WERI-Rb-1 (cell line): ENCODE measurements at regions not wholly inside any gene's neighbourhood (a gene's known extent, or its start where the extent isn't known, plus 50 kb on each side); places are given as distances from the start of the nearest gene placed in this dataset.

Source experiments
- DNase-seq: peaks from one replicate; pipeline ENCODE4 v3.0.0-alpha.2; 2020
- H3K27ac ChIP-seq: fragments of 250-450 bp; sonication (Bioruptor Pico); 2 replicates; pipeline ENCODE4 v1.5.1; 2020; ENCODE audit warnings: mild to moderate bottlenecking, moderate library complexity
- H3K27me3 ChIP-seq: fragments of 250-450 bp; sonication (Bioruptor Pico); 2 replicates; pipeline ENCODE4 v1.5.1; 2021; ENCODE audit warnings: mild to moderate bottlenecking, low read depth, moderate library complexity; ENCODE audit not compliant: insufficient read depth, severe bottlenecking
- H3K36me3 ChIP-seq: fragments of 250-450 bp; sonication (Bioruptor Pico); 2 replicates; pipeline ENCODE4 v1.5.1; 2020; ENCODE audit warnings: mild to moderate bottlenecking, moderate library complexity
- H3K4me3 ChIP-seq: 2 replicates; pipeline ENCODE4 v1.5.1; 2011; ENCODE audit warnings: low read depth, mild to moderate bottlenecking, control low read depth, low read length
- H3K9me3 ChIP-seq: fragments of 250-450 bp; sonication (Bioruptor Pico); 2 replicates; pipeline ENCODE4 v1.5.1; 2021; ENCODE audit warnings: mild to moderate bottlenecking, moderate library complexity; ENCODE audit not compliant: severe bottlenecking
- CTCF ChIP-seq: IDR thresholded peaks from 2 replicates; pipeline ENCODE4 v1.5.1; 2011; ENCODE audit warnings: low read depth, mild to moderate bottlenecking, control low read depth, inconsistent platforms, low read length

GRCh38 chr17:65434251-65434650 lies 127.2 kb downstream of the AXIN2 start:
- DNase-seq: no peak
- no peaks in the 10 kb centered on the region for H3K36me3 ChIP-seq
- H3K4me3 ChIP-seq: no peak overlapping the region
- H3K27ac ChIP-seq: no peak overlapping the region
- peaks cover 3% of the 10 kb centered on the region for H3K9me3 ChIP-seq
- H3K27me3 ChIP-seq: peaks cover 60% of the 10 kb centered on the region
- no peak for TF ChIP-seq CTCF

GRCh38 chr17:65433592-65433991 lies 127.9 kb downstream of the AXIN2 start:
- no peak for DNase-seq
- TF ChIP-seq CTCF: no peak
- no peaks in the 10 kb centered on the region for H3K36me3 ChIP-seq
- H3K4me3 ChIP-seq: no peak overlapping the region
- peaks cover 55% of the 10 kb centered on the region for H3K27me3 ChIP-seq
- no peak overlapping the region for H3K27ac ChIP-seq
- H3K9me3 ChIP-seq: peaks cover 3% of the 10 kb centered on the region

- Histone ChIP-seq H3K4me3 (no peak overlapping the region), H3K27ac (no peak overlapping the region), H3K27me3 (peaks cover 51% of the 10 kb centered on the region), H3K9me3 (peaks cover 3% of the 10 kb centered on the region), H3K36me3 (no peaks in the 10 kb centered on the region)
- DNase-seq: no peak
- no peak for TF ChIP-seq CTCF
Observed at GRCh38 chr17:65433157-65433556, 128.3 kb downstream of the AXIN2 start.

- Histone ChIP-seq H3K9me3 (peaks cover 3% of the 10 kb centered on the region), H3K4me3 (no peak overlapping the region), H3K36me3 (no peaks in the 10 kb centered on the region), H3K27me3 (peaks cover 38% of the 10 kb centered on the region), H3K27ac (no peak overlapping the region)
- TF ChIP-seq CTCF: no peak
- no peak for DNase-seq
Observed at GRCh38 chr17:65431116-65431515, 130.3 kb downstream of the AXIN2 start.

- Histone ChIP-seq H3K9me3 (peaks cover 6% of the 10 kb centered on the region), H3K36me3 (no peaks in the 10 kb centered on the region), H3K27ac (no peak overlapping the region), H3K27me3 (peaks cover 35% of the 10 kb centered on the region), H3K4me3 (no peak overlapping the region)
- TF ChIP-seq CTCF: no peak
- DNase-seq: no peak
Observed at GRCh38 chr17:65430209-65430833, 131.1 kb downstream of the AXIN2 start.
